NB4 (cell line): ENCODE measurements at regions not wholly inside any gene's neighbourhood (a gene's known extent, or its start where the extent isn't known, plus 50 kb on each side); places are given as distances from the start of the nearest gene placed in this dataset.

Source experiments
- DNase-seq: peaks from one replicate; pipeline ENCODE4 v3.0.0; 2010; ENCODE audit warnings: low read depth
- H3K4me3 ChIP-seq: one replicate; pipeline ENCODE4 v1.5.1; 2011; ENCODE audit warnings: mild to moderate bottlenecking, low read depth, low read length, moderate library complexity
- CTCF ChIP-seq: IDR thresholded peaks from one replicate; pipeline ENCODE4 v1.5.1; 2012; ENCODE audit warnings: low read depth, low read length
- MAX ChIP-seq: IDR thresholded peaks from 2 replicates; pipeline ENCODE4 v1.6.1; 2011; ENCODE audit warnings: low read depth, low read length
- MYC ChIP-seq: IDR thresholded peaks from 2 replicates; pipeline ENCODE4 v1.6.1; 2011; ENCODE audit warnings: low read depth, low read length
- POLR2A ChIP-seq: IDR thresholded peaks from 2 replicates; pipeline ENCODE4 v1.6.1; 2011; ENCODE audit warnings: mild to moderate bottlenecking; ENCODE audit not compliant: insufficient read length; ENCODE audit errors: extremely low read depth

DNA sequence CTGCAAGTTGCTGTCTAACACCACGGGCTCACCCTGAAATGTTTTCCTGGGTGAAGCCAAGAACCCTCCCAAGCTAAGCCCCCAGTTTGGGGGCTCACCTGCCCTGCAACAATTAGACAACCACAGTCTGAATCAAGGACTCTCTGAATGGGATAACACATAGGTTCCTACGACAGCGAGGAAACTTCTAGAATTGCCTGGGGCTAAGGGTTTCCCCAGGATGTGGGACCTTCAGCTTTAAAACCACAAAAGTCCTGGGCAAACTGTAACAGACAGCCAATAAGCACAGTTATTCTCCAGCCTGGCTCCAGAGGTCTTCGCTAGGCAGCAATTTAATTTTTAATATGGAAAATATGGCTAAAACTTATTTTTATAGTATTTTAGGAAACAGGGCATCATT lies 162.6 kb downstream of the PRKX start:
- DNase-seq, result peak; percentile 3
- H3K4me3 ChIP-seq, result no peak overlapping the region
- TF ChIP-seq MAX (no peak), CTCF (no peak), POLR2A (no peak), MYC (no peak)

- TF ChIP-seq POLR2A (no peak), MYC (no peak), MAX (no peak), CTCF (no peak)
- peak; percentile 62 for DNase-seq
- H3K4me3 ChIP-seq, result no peak overlapping the region
Observed at GRCh38 chrX:3550160-3550751, 163.2 kb downstream of the PRKX start.

- no peak for TF ChIP-seq MYC
- TF ChIP-seq CTCF, result no peak
- H3K4me3 ChIP-seq, result no peak overlapping the region
- peak; percentile 75 for DNase-seq
Observed at GRCh38 chrX:3549411-3549911, 164.0 kb downstream of the PRKX start.

GRCh38 chrX:3548765-3549391 lies 164.6 kb downstream of the PRKX start:
- H3K4me3 ChIP-seq, result no peak overlapping the region

GRCh38 chrX:3545901-3546300 lies 167.5 kb downstream of the PRKX start:
- TF ChIP-seq MYC (no peak), POLR2A (no peak), CTCF (no peak), MAX (no peak)
- DNase-seq, result no peak
- H3K4me3 ChIP-seq, result no peak overlapping the region

More at GRCh38 chrX:3548765-3549391, 164.6 kb downstream of the PRKX start:
- TF ChIP-seq MYC (no peak), POLR2A (no peak), CTCF (no peak), MAX (no peak)
- DNase-seq, result peak; percentile 64

- no peak for TF ChIP-seq MYC
- no peak for DNase-seq
- H3K4me3 ChIP-seq, result no peak overlapping the region
Observed at GRCh38 chrX:3541336-3541735, 172.1 kb downstream of the PRKX start.
